HEK293 (cell line): ENCODE measurements at regions not wholly inside any gene's neighbourhood (a gene's known extent, or its start where the extent isn't known, plus 50 kb on each side); places are given as distances from the start of the nearest gene placed in this dataset.

Source experiments
- CTCF ChIP-seq: fragments of 450-650 bp; formaldehyde crosslinking; IDR thresholded peaks from 2 replicates; pipeline ENCODE4 v1.5.1; 2016; ENCODE audit warnings: missing biosample characterization, missing genetic modification characterization
- HOXA7 ChIP-seq: sonication (generic); formaldehyde crosslinking; IDR thresholded peaks from 2 replicates; pipeline ENCODE4 v1.8.1; 2022; ENCODE audit warnings: missing genetic modification reagents, borderline replicate concordance
- MYNN ChIP-seq: fragments of 450-650 bp; formaldehyde crosslinking; IDR thresholded peaks from 2 replicates; pipeline ENCODE4 v1.5.1; 2016; ENCODE audit warnings: missing biosample characterization, missing genetic modification characterization, borderline replicate concordance
- RBAK ChIP-seq: fragments of 450-650 bp; formaldehyde crosslinking; IDR thresholded peaks from 2 replicates; pipeline ENCODE4 v1.5.1; 2016; ENCODE audit warnings: missing biosample characterization, missing genetic modification characterization
- REST ChIP-seq: fragments of 450-650 bp; formaldehyde crosslinking; IDR thresholded peaks from 2 replicates; pipeline ENCODE4 v1.5.1; 2016; ENCODE audit warnings: missing biosample characterization, missing genetic modification characterization
- SP7 ChIP-seq: fragments of 450-650 bp; formaldehyde crosslinking; IDR thresholded peaks from 2 replicates; pipeline ENCODE4 v1.5.1; 2016; ENCODE audit warnings: missing biosample characterization, missing genetic modification characterization
- ZBTB49 ChIP-seq: fragments of 450-650 bp; formaldehyde crosslinking; IDR thresholded peaks from 2 replicates; pipeline ENCODE4 v1.5.1; 2016; ENCODE audit warnings: missing biosample characterization, missing genetic modification characterization, low read depth
- ZNF175 ChIP-seq: fragments of 450-650 bp; formaldehyde crosslinking; IDR thresholded peaks from 2 replicates; pipeline ENCODE4 v1.5.1; 2016; ENCODE audit warnings: missing biosample characterization, missing genetic modification characterization
- ZNF561 ChIP-seq: fragments of 450-650 bp; IDR thresholded peaks from 2 replicates; pipeline ENCODE4 v1.5.1; 2018; ENCODE audit warnings: missing biosample characterization, missing genetic modification characterization, borderline replicate concordance
- ZNF629 ChIP-seq: fragments of 450-650 bp; formaldehyde crosslinking; IDR thresholded peaks from 2 replicates; pipeline ENCODE4 v1.5.1; 2017; ENCODE audit warnings: missing biosample characterization, missing genetic modification characterization

- no peak for TF ChIP-seq ZBTB49 (tag by site-specific recombination)
- TF ChIP-seq ZNF561, result no peak
- TF ChIP-seq CTCF (tag by site-specific recombination), result no peak
- no peak for TF ChIP-seq ZNF175 (tag by site-specific recombination)
- TF ChIP-seq HOXA7 (CRISPR knock-in tag), result no peak
- TF ChIP-seq MYNN (tag by site-specific recombination), result no peak
- no peak for TF ChIP-seq ZNF629
- TF ChIP-seq REST (tag by site-specific recombination), result no peak
- no peak for TF ChIP-seq RBAK (tag by site-specific recombination)
- TF ChIP-seq SP7 (tag by site-specific recombination), result no peak
Measured at GRCh38 chr3:144455841-144456440, 484.3 kb downstream of the DIPK2A start.
